HG03095 (cell line): ENCODE measurements at regions not wholly inside any gene's neighbourhood (a gene's known extent, or its start where the extent isn't known, plus 50 kb on each side); places are given as distances from the start of the nearest gene placed in this dataset.
"Not testable (repeated sequence)": the region's sequence is repeated elsewhere in the genome, so short reads cannot be mapped to it uniquely, and the experiment has no call there.

ENCODE experiments used
- ATAC-seq: cut with Tn5 transposase; IDR thresholded peaks from one replicate; pipeline ENCODE4 v1.9.1; 2021; ENCODE audit warnings: moderate library complexity; ENCODE audit not compliant: unreplicated experiment

DNA sequence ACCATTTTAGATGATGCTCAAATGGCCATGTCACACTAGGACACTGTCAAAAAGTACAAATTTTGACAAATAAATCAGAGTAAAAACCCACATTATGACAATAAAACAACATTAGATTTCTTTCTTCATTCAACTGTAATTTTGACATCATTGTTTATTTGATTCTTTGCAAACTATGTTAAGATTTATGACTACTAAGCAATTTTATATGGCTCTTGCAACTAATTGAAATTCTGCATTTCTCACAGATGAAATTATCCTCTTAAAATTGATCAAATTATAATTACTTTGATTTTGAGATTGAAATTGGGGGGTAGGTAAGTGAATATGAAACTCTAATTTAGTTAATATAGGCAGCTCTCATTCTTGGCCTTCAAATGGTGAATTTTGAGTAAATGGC lies 59.8 kb downstream of the ATOH1 start:
- no peak for ATAC-seq

DNA sequence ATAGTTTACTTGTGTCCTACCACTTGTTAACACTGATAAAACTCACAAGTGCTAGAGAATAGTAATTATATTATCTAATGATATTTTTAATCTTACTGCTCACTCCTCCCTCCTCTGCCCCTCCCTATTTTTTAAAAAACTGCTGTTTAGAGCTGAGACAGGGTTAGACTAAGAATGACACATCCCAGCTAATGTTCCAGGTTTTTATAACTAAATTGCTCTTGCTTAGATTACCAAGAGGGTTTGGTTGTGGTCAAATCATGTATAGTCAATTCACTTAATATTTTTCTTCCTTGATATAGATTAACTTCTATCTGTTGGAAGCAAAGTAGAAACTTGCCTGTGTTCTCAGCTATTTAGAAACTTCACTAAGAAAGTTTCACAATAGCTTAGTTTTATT lies 60.2 kb downstream of the ATOH1 start:
- no peak for ATAC-seq

DNA sequence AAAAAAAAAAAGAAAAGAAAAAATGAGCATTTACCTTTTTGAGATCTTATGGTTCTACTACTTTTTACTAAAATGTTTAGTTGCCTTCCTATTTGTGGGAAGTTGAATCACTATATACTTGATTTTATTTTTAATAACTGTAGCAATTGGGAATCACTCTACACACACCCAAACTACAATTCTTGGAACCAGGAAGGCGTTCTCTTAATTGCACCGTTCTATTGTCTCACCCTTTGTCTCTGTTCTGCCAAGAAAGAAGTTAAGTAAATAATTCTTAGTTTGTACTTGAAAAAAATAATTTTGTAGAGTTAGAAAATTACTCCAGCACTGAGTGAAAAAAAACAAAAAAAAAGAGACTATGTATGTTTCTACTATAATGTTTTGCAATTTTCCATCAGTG lies 62.7 kb downstream of the ATOH1 start:
- no peak for ATAC-seq

DNA sequence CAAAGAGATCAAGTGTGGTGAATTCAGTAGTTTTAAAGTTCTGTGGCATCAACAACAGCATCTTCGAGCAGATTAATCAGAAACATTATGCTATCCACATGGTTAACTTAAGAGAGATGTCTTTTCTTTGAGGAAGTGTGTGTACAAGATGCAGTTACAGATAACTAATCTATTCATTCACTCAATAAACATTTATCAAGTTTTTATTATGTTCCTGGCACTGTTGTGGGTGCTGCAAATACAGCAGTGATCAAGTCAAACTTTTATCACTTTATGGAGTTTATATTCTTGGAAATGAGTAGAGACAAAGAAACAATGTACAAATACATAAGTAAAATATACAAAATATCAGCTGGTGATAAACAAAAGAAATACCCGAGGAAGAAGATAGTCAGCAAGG lies 66.4 kb downstream of the ATOH1 start:
- no peak for ATAC-seq

DNA sequence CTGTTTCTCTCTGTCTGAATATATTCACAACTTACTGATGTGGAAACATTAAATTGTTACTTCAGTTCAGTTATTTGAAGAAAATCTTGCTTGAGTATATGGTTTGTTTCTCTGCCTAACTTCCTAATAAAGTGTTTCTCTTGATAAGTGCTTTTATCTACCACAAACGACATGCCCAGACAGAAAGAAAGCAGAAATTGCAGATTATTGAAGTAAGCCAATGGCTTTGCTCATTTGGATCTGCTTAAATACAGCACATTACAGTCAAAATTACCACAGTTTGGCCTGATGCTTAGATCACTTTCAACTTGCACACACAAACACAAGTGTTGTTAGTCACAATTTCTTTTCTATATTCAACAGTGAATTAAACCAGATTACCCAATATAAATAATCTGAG lies 68.0 kb downstream of the ATOH1 start:
- no peak for ATAC-seq

DNA sequence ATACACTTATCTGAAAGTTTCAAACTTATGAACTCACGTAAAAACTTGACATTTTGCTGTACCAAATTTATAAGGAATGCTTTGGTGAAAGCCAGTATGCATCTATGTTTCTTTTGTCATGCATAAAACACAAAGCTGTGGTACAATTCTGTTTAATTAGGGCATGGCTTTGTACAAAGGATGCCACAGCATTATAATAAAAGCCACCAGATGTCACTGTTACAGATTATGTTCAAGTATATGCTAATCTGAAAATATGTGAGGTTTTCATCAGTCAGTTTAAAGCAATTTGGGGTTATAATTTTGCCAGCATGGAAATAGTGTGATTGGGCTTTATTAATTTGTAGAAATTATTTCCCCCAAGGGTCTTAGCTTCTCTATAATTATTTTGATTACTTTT lies 69.0 kb downstream of the ATOH1 start:
- ATAC-seq: no peak

DNA sequence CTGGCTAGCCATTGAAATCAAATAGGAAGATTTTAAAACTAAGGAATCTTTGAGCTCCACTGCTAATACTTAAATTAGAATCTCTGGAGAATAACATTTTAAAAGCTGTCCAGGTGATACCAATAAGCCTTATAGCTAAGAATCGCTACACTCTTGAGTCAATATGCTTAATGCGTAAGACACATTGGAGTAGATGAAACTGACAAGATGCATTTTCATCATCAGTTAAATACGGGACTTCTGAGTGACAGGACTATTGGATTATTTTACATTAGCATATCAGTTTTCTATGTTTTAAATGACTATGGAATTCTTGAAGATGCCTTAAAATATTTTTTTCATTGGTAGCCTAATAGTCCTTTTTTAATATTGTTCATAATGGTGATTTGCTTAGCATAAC lies 80.2 kb downstream of the ATOH1 start:
- no peak for ATAC-seq

DNA sequence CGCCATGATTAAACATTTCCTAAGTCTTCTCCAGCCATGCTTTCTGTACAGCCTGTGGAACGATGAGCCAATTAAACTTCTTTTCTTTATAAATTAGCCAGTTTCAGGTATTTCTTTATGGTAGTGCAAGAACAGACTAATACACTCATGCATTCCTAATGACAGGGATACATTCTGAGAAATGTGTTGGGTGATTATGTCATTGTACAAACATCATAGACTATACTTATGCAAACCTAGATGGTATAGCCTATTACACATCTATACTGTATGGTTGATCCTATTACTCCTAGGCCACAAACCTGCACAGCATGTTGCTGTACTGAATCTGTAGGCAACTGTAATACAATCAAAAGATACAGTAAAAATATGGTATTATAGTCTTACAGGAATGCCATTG lies 83.1 kb downstream of the ATOH1 start:
- ATAC-seq: no peak

DNA sequence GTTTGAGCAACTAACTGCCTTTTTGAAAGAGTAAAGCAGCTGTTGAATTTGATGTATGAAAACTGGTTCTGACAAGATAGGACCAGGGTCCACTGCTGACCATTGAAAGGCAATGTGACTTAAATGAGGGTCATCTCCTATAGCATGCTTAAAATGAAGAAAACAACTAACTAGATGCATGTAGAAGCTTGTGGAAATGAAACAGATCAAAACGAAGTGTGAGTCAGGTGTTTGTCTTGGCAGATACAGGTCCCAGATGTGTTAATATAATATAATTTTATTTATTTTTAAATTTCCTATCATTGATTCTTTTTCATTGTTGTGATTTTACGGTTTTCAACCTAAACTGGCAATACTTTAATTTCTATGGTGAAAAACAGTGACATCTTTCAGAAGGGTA lies 83.6 kb downstream of the ATOH1 start:
- ATAC-seq: no peak

DNA sequence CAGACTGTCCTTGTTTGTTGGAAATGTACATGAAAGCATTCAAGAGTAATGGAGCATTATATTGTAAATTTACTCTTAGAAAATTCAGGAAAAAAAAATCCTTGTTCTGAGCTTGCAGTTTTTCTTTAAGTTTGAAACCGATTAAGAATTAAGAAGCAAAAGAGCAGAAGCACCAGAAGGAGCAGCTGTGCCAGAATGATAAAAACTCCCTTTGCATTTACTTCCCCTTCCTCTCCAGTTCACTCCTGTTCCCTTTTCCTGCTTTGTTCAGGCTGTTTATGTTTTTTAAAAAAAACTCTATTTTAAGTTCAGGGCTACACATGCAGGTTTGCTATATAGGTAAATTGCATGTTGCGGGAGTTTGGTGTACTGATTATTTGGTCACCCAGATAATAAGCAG lies 90.3 kb downstream of the ATOH1 start:
- no peak for ATAC-seq

DNA sequence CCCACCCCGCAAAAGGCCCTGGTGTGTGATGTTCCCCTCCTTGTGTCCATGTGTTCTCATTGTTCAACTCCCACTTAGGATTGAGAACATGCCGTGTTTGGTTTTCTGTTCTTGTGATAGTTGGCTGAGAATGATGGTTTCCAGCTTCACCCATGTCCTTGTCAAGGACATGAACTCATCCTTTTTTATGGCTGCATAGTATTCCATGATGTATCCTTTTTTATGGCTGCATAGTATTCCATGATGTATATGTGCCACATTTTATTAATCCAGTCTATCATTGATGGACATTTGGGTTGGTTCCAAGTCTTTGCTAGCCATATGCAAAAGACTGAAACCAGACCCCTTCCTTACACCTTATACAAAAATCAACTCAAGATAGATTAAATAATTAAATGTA lies 95.0 kb downstream of the ATOH1 start:
- not testable (repeated sequence) for ATAC-seq

DNA sequence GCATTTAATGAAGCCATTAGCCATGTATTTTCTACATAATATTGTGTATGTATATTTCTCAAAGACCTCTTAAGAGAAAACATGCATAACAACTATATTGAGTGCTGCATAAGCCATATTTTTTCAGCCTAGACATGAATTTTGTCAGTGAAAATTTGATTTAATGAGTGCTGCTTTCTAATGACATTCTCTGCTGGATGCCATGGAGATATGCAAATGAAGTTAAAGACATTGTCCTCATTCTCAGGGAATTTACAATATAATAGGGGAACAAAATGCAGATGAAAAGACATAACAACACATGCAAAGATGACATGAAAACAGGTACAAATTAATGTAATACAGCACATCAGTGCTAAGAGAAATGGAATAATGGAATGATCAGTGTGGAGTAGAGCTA lies 118.7 kb downstream of the ATOH1 start:
- ATAC-seq: no peak

DNA sequence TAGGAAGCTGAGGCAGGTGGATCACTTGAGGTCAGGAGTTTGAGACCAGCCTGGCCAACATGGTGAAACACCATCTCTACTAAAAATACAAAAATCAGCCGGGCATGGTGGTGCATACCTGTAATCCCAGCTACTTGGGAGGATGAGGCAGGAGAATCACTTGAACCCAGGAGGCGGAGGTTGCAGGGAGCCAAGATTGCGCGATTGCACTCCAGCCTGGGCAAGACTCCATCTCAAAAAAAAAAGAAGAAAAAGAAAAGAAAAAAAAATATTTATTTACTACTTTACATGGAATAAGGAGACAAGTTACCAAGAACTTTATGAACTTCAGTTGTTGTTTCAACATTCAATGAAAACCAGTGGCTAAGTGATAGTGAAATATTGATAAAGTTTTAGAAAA lies 121.7 kb downstream of the ATOH1 start:
- ATAC-seq: not testable (repeated sequence)

DNA sequence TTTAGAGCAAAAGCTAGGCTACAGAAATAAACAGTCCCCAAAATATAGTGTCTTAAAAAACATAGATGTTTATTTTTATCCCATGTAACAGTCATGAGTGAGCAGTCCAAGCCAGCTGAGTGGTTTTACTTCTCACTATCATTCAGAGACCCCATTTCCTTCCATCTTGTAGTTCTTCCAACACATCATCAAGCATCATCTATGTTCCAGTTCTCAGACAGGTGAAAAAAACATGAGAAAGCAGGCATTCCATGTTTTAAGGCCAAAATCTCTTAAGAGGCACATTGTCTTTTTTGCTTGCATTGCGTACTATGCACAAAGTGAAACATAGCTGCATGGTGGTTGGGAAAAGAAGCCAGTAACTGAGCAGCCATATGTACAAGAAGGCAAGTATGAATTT lies 128.6 kb downstream of the ATOH1 start:
- no peak for ATAC-seq

DNA sequence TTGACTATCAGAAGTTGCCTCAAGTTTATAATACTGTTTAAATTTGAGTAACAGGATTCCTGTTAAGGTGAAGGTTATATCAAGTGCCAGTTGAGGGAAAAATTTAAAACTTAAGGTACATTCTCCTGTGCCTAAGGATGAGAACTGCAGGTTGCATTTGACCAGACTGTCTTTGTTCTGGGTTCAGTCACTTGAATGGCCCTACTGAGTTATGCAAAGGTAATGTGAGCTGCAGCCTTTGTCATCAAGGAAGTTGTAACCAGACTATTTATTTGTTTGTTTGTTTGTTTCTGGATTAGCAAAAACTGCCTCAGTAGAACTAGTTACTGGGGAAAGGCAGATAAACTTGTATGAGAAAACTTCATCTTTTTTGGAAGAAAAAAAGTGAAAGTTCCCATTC lies 131.9 kb downstream of the ATOH1 start:
- no peak for ATAC-seq

DNA sequence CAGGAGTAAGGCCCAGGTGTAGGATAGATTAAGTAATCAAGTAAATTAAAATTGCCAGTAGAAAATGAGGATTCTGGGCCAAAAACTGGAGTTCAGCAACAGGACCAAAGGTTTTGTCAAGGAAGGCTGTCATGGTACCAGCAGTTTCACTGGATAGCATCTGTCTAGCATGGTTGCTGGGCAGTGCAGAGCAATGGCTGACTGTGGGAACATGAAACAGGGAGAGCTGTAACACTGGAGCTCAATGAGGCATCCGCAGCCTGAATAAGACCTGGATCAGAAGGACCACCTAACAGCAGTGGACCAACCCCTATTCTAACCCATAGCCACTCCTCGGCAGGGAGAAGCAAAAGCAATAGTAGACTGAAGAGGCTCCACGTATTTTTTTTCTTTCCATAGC lies 132.4 kb downstream of the ATOH1 start:
- no peak for ATAC-seq

DNA sequence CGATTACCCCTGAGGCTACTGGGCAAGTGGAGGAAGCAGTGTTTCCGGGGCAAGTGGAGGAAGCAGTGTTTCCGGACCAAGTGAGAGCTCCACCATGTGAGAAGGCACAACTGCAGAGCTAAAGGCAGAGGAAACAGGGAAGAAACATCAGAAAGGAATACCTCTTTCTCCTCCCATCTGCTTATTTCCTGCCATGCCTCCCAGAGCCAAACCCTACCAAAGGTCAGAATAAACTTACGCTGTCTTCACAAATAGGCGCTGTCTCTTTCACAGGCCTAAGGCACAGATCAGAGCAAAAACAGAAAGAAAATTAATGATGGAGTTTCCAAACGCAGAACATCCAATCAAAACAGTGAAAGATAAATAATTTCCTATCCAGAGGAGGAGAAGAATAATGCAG lies 153.0 kb downstream of the ATOH1 start:
- no peak for ATAC-seq

DNA sequence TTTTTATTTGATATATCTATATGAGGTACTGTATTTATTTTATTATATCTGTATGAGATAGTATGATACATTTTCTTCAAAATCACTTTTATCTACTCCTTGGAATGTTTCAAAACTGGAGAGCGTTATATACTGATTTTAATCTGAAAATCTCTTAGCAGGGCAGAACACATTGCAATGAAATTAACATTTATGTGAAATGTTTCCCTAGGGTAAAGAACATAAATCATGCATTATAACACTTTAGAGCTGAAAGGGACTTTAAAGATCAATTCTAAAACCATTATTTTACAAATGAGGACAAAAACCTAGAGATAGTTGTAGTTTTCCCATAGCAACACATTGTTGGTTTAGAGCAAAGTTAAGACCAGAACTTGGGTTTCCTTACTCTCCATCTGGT lies 153.7 kb downstream of the ATOH1 start:
- no peak for ATAC-seq

DNA sequence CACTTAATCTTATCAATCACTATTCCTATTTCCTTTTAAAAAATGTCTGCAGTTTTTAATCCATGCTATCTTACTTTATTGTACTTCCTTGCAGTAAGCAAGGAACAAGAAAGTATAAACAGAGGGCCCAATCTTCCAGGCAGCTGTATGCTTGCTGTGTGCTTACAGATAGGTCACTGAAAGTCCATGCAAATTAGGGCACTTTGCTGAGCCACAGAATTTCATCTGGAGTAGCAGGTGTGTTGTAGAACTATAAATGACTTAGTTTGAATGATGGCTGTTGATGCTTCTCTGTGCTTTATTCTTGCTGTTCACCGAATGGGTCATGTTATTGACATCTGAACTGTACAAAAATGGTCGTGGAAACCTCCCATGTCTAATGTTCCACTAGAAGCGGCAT lies 154.6 kb downstream of the ATOH1 start:
- ATAC-seq: peak; percentile 96

DNA sequence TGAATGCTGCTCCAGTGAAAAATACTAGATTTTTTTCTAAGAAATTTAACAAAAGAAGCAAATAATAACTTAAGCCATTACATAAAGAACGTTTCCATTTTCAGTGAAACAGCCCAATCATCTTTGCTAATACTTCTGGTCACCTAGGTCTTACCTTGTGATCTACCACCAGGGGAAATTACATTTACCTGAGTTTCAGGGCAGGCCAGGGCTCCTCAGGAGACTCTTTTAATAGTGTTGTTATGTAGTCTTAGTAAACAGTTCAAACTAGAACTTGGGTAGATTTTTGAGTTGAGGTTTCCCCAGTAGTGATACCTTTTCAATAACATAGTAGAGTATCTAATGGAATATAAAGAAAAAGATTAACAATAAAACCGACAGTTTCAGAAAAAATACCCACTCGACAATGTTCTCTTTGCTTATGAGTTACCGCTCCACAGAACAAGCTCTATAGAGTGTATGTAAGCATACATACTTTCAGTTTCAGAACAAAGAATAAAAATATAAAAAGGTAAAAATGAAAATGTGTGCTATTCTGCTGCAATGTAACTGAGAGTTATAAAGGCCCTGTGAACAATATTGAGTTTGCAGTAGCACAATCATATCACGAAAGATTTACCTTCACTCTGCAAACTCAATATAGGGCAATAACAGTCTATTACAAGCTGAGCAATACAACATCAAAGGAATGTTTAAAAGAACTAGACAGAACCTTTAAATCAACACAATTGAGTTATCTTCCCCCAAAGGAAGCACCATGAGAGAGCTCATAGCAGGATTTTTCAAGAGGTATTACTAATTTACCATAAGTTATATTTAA lies 165.8 kb downstream of the ATOH1 start:
- peak; percentile 47 for ATAC-seq

DNA sequence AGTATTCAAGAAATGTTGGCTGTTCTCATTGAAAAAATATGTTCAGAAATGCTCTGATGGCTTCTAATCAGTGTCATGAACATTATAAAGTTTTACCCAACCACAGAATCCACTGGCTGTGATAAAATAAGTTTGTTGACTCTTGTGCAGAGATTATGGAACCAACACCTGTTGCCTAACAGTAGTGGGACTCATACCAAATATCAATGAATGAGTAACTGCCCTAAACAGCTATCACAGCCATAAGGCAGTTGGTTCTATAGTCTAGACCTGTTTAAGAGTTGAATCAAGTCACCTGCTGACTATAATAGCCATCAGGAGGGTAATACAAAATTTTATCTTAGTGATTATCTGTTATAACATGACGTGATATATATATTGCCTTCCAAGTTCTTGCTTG lies 168.3 kb downstream of the ATOH1 start:
- no peak for ATAC-seq

DNA sequence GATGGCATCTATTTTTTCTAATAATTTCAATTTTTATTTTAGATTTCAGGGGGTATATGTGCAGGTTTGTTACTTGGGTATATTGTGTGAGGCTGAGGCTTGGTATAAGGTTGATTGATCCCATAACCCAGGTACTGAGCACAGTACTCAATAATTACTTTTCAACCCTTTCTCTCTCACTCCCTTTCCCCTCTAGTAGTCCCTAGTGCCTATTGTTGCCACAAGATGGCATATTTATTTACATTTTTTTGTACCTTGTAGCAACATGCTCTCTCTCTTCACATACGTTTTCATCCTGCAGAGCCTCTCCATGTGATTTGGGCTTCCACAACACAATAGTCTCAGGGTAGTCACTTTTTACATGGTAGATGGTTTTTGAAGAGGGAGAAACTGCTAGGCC lies 172.0 kb downstream of the ATOH1 start:
- no peak for ATAC-seq

DNA sequence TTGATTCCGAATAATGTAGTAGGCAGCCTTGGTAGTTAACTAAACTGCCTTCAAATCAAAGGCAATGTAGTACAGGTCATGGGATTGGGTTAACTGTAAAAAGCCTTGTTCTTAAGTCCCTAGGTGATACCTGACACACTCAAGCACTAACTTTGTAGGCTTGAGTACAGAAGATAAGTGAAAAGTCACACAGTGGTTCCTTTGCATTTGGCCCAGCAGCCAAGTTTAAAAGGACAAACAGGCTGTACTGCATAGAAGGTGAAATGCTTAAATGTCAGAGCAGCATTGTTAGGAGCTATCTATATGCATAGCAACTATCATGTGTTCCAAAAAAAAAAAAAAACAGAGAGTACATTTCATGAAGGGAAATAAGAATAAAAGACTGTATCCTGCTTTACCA lies 178.4 kb downstream of the ATOH1 start:
- ATAC-seq: no peak
